GM18507 (cell line): ENCODE measurements at regions not wholly inside any gene's neighbourhood (a gene's known extent, or its start where the extent isn't known, plus 50 kb on each side); places are given as distances from the start of the nearest gene placed in this dataset.
A peak's percentile ranks its signal among the peaks of the same experiment; 100 is the strongest.
"Not testable (repeated sequence)": the region's sequence is repeated elsewhere in the genome, so short reads cannot be mapped to it uniquely, and the experiment has no call there.

ENCODE experiments used
- DNase-seq: peaks from one replicate; pipeline ENCODE4 v3.0.0; 2011; ENCODE audit warnings: low read depth; ENCODE audit not compliant: insufficient read length; ENCODE audit errors: extremely low spot score
- FAIRE-seq: peaks from 2 replicates; lab custom pipeline; 2011; peaks lifted over from hg19 to GRCh38; lab: Jason Lieb, UNC

GRCh38 chr12:87233671-87234070 lies 795.5 kb downstream of the C12orf50 start:
- DNase-seq, result no peak
- no peak for FAIRE-seq

GRCh38 chr12:87231818-87232217 lies 797.4 kb downstream of the C12orf50 start:
- DNase-seq (no peak), FAIRE-seq (no peak)

GRCh38 chr12:87230441-87230840 lies 798.8 kb downstream of the C12orf50 start:
- FAIRE-seq, result no peak
- DNase-seq, result no peak

- FAIRE-seq, result no peak
- DNase-seq, result no peak
These were observed 802.0 kb downstream of the C12orf50 start for GRCh38 chr12:87227162-87227561.

GRCh38 chr12:87217491-87217890 lies 811.7 kb downstream of the C12orf50 start:
- DNase-seq, result no peak
- FAIRE-seq, result no peak

- no peak for DNase-seq
- FAIRE-seq, result no peak
These were observed 812.8 kb downstream of the C12orf50 start for GRCh38 chr12:87216436-87216835.

GRCh38 chr12:87202189-87202588 lies 827.0 kb downstream of the C12orf50 start:
- DNase-seq (no peak), FAIRE-seq (no peak)

- DNase-seq, result no peak
- no peak for FAIRE-seq
These were observed 827.6 kb downstream of the C12orf50 start for GRCh38 chr12:87201598-87201997.

- no peak for FAIRE-seq
- no peak for DNase-seq
These were observed 828.8 kb downstream of the C12orf50 start for GRCh38 chr12:87200289-87200979.

- DNase-seq, result no peak
- no peak for FAIRE-seq
These were observed 831.0 kb downstream of the C12orf50 start for GRCh38 chr12:87198181-87198580.

- FAIRE-seq (no peak), DNase-seq (no peak)
These were observed 832.9 kb downstream of the C12orf50 start for GRCh38 chr12:87196321-87196720.

- FAIRE-seq, result peak; percentile 61
- DNase-seq, result not testable (repeated sequence)
These were observed 834.8 kb downstream of the C12orf50 start for GRCh38 chr12:87194389-87194788.

GRCh38 chr12:87185367-87185766 lies 843.8 kb downstream of the C12orf50 start:
- DNase-seq (no peak), FAIRE-seq (no peak)

GRCh38 chr12:87182696-87183233 lies 846.4 kb downstream of the C12orf50 start:
- DNase-seq, result no peak
- no peak for FAIRE-seq

- DNase-seq, result no peak
- FAIRE-seq, result no peak
These were observed 857.8 kb downstream of the C12orf50 start for GRCh38 chr12:87171356-87171755.

- FAIRE-seq (no peak), DNase-seq (no peak)
These were observed 860.2 kb downstream of the C12orf50 start for GRCh38 chr12:87169010-87169409.

- FAIRE-seq (no peak), DNase-seq (no peak)
These were observed 863.3 kb downstream of the C12orf50 start for GRCh38 chr12:87165733-87166375.

GRCh38 chr12:87163122-87163521 lies 866.1 kb downstream of the C12orf50 start:
- DNase-seq (no peak), FAIRE-seq (no peak)

GRCh38 chr12:87160848-87161601 lies 868.2 kb downstream of the C12orf50 start:
- DNase-seq (no peak), FAIRE-seq (no peak)

GRCh38 chr12:87157791-87158190 lies 871.4 kb downstream of the C12orf50 start:
- FAIRE-seq, result no peak
- DNase-seq, result no peak
